ENCODE measurements at regions not wholly inside any gene's neighbourhood (a gene's known extent, or its start where the extent isn't known, plus 50 kb on each side); places are given as distances from the start of the nearest gene placed in this dataset.

- TF ChIP-seq, protein P1, sequence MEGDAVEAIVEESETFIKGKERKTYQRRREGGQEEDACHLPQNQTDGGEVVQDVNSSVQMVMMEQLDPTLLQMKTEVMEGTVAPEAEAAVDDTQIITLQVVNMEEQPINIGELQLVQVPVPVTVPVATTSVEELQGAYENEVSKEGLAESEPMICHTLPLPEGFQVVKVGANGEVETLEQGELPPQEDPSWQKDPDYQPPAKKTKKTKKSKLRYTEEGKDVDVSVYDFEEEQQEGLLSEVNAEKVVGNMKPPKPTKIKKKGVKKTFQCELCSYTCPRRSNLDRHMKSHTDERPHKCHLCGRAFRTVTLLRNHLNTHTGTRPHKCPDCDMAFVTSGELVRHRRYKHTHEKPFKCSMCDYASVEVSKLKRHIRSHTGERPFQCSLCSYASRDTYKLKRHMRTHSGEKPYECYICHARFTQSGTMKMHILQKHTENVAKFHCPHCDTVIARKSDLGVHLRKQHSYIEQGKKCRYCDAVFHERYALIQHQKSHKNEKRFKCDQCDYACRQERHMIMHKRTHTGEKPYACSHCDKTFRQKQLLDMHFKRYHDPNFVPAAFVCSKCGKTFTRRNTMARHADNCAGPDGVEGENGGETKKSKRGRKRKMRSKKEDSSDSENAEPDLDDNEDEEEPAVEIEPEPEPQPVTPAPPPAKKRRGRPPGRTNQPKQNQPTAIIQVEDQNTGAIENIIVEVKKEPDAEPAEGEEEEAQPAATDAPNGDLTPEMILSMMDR (IDR thresholded peaks at IDR 0.05), result no peak
- TF ChIP-seq POLR2A (IDR thresholded peaks at IDR 0.05) (no peak), EP300 (IDR thresholded peaks at IDR 0.05) (no peak)
Observed at GRCh38 chr7:46512891-46513413, 591.9 kb upstream of the IGFBP3 start.
